GM21526 (cell line): ENCODE measurements at regions not wholly inside any gene's neighbourhood (a gene's known extent, or its start where the extent isn't known, plus 50 kb on each side); places are given as distances from the start of the nearest gene placed in this dataset.
A peak's percentile ranks its signal among the peaks of the same experiment; 100 is the strongest.
"Not testable (repeated sequence)": the region's sequence is repeated elsewhere in the genome, so short reads cannot be mapped to it uniquely, and the experiment has no call there.

Source experiments
- ATAC-seq: cut with Tn5 transposase; IDR thresholded peaks from one replicate; pipeline ENCODE4 v1.9.1; 2021; ENCODE audit warnings: moderate library complexity; ENCODE audit not compliant: unreplicated experiment, low FRiP score

- no peak for ATAC-seq
Measured at GRCh38 chr2:138919120-138919747, 139.0 kb upstream of the NXPH2 start.

GRCh38 chr2:138910427-138910826 lies 130.2 kb upstream of the NXPH2 start:
- ATAC-seq = no peak

DNA sequence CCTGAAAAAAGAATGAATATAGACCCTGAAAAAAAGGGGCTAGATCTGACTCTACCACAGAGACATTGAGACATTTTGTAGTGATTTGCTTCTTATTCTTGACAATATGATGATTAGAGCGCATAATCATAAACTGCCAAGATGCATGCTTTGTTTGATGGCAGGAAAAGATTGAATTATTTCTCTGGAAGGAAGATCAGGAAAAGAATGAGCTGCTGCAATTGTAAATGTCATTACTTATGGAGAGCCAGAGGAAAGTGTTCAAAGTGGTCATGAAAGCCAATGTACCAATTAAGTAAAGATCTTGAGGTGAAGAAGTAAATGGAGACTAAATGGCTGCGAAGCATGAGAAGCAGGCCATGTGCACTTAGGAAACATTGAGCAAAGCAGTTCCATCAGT lies 126.4 kb upstream of the NXPH2 start:
- ATAC-seq = no peak

DNA sequence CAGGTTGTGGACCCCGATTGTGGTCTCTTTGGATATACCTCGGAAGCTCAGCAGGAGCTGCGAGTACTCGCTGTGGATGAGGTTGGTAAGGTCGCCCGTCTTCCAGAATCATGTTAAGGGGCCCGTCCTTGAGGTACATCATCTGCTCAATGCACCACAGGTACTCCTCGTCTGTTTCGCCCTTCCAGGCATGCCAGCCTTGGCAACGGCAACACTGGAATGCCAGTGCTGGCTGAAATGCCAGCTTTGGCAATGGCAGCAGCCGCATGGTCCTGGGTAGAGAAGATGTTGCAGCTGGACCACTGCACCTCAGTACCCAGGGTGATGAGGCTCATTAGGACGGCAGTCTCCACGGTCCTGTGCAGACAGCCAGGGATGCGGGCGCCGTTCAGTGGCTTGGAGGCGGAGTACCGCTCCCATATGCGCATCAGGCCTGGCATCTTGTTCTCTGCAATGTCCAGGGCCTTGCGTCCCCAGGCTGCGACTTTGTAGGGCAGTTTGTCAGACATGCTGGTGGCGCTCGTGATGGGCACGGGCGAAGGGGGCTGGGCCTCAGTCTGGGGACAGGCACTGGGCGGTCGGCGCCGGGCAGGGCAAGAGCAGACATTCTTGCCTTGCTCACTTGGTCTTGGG lies 122.2 kb upstream of the NXPH2 start:
- ATAC-seq = no peak

- no peak for ATAC-seq
Measured at GRCh38 chr2:138901530-138901929, 121.3 kb upstream of the NXPH2 start.

DNA sequence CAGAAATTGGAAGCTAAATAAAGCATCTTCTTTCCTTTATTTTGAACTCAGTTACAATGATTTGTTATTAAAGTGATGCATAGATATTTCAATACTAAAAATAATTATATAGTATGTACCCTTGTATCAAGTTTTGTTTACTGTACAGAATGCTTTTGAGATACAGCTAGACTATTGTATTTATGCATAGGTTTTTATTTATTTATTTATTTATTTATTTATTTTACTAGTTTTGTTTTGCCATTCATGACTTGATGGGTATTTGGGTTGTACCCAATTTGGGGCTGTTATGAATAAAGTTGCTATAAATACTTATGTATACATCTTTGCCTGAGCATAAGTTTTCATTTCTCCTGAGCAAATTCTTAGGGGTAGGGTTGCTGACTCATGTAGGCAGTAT lies 118.7 kb upstream of the NXPH2 start:
- ATAC-seq = no peak

DNA sequence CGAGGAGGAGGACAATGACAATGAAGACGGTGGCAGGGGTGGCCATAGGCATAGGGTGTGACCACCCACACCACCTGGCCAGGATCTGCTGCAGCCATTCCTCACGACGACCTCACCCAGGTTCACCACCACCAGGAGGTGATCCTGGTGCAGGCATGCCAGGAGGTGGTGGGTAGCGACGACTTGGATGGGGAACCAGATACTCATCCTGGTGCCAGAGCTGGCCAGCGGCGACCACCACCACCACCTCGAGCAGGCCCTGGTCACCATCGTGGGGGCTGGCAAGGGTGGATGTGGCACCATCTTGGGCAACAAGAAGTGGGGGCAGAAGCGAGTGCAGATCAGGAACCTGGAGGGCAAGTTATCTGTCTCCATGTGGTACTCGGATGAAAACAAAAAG lies 117.1 kb upstream of the NXPH2 start:
- no peak for ATAC-seq

DNA sequence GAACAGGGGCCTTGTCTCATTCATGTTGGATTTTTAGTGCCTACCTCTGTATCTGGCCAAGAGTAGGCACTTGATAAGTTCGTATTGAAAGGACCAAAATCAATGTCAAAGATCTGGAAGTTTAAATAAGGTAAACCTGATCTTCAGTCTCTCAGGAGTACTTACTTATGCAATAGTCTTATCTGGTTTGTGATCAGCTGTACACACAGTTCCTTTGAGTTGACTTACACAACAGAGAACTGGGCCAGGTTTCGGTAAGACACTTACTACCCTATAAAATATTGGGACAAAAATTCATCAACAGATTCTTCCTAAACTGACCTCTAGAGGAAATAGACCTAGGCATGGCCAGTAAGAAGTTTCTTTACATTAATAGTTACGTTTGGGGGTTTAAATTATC lies 113.6 kb upstream of the NXPH2 start:
- ATAC-seq = no peak

DNA sequence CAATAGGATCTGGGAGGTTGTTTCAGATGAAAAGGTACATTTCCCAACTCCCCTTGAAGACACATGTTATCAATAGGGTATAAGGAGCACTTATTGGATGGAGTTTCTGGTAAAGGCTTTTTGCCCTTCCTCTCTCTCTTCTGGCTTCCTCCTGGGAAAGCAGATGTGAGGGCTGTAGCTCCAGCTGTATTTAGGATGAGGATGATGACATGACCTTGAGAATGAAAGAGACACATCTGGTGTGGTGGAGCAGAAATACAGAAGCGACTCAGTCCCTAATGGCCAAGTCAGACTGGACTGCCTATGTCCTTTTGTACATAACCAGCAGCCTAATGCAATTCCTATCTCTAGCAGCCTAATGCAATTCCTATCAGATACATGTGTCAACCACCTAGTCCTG lies 100.9 kb upstream of the NXPH2 start:
- no peak for ATAC-seq

- no peak for ATAC-seq
Measured at GRCh38 chr2:138879931-138880330, 99.7 kb upstream of the NXPH2 start.

DNA sequence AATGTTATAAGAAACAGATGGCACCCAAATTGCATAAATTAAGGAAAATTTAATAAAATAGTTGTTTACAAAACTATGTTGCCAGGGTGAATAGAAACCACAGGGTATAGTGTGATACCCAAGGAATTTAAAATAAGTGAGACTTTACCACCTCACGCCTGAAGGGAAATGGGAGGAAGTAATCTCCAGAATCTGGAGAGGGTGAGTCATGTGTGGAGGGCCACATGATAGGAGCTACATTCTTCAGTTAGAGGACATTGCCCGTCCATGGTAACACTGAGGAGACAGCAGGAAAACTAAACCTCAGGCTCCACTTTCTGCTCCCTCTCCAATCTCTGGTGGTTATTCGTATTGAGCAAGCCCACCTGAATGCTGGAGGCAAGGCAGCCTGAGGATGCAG lies 97.2 kb upstream of the NXPH2 start:
- no peak for ATAC-seq

DNA sequence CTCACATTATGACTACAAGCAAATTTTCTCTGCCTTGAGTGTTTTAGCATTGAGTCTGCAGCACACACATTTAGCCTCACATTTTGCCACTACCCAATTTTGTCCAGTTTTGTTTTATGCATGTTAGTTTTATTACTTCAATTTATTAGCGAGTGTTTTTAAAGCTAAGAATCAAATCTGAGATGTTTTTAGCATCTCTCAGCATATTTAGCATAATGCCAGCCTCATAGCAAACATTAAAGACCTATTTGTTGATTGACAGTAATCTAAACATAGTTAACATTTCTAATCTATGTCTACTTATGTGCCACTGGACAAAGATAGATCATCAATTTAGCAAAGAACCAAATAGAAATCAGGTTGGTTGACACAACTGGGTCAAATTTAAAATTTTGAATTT lies 94.1 kb upstream of the NXPH2 start:
- no peak for ATAC-seq

- ATAC-seq = not testable (repeated sequence)
Measured at GRCh38 chr2:138872116-138872515, 91.9 kb upstream of the NXPH2 start.

DNA sequence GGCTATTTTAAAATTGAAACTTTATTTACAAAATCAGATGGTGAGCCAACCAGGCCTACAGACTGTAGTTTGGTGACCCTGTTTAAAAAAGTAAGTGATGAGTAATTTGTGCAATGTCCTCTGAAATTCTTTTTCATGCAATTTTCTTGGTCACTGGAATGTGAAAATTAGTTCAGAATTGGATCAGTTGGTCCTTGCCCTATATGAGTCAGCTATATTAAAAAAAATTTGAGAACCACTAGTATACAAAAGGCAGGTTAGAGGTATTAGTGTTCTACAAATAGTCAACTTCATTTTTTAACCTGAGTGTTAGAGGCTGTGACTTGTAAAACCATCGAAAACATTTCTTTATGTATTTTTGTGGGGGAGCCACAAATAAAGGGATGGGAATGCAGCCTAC lies 91.1 kb upstream of the NXPH2 start:
- no peak for ATAC-seq

DNA sequence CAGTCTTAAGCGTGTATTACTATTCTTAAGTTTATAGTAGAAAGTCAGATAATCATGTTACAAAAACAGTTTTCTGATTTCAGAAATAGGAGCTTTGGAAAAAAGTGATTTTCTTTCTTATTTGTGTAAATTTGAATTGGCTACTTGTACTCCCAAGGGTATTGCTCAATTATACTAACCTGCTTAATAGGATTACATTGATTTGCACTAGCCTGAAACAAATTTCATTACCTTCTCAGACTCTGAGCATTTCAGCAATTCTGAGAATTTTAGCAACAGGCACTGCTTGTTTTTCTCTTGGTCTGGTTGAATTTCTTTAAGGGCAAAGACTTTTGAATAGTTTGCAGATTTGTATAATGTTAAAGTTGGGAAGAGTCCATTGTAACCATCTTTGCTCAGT lies 87.2 kb upstream of the NXPH2 start:
- no peak for ATAC-seq

GRCh38 chr2:138866797-138867196 lies 86.6 kb upstream of the NXPH2 start:
- ATAC-seq = no peak

GRCh38 chr2:138853761-138854160 lies 73.6 kb upstream of the NXPH2 start:
- no peak for ATAC-seq

GRCh38 chr2:138853296-138853695 lies 73.1 kb upstream of the NXPH2 start:
- no peak for ATAC-seq

GRCh38 chr2:138846216-138846821 lies 66.1 kb upstream of the NXPH2 start:
- peak; percentile 93 for ATAC-seq

GRCh38 chr2:138842341-138842740 lies 62.2 kb upstream of the NXPH2 start:
- ATAC-seq = no peak

DNA sequence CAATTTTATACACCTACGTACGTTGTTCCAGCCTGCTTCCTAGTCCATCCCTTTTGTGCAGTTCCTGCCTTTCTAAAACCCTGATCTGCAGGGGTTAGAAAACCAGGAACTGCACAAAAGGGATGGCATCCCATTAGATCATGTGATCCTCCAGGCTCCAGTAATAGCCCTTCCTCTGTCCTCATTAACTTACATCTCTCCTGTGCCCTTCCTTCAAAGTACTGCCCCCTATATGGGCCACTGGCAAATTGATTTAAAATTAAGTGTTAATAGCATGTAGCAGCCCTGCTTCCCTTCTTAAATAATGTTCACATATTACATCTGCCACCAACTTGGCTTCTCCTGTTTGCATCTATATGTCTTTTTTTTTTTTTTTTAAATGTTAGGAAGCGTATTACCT lies 61.3 kb upstream of the NXPH2 start:
- no peak for ATAC-seq
